ENCODE measurements at regions not wholly inside any gene's neighbourhood (a gene's known extent, or its start where the extent isn't known, plus 50 kb on each side); places are given as distances from the start of the nearest gene placed in this dataset.

DNA sequence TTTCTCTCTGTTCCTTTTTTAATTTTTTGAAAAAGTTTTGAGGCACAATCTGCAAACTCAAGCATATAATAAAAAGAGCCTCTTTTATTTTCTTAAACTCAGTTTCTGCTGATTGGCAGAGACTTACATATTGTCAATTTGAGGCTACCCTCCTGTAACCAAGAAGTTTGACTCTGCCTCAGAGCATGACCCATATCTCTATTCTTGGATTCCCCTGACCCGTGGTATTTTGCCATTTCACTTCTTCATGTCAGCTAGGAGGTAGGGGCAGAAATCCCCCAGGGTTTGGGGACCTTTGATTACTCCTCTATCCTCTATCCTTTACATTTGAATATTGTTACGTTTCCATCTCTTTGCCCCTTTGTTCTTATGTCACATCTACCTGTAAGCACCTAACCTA lies 479.1 kb upstream of the ALCAM start:
- no peak overlapping the region for H3K4me3 ChIP-seq (ENCODE audit: low read depth, low read length)
- TF ChIP-seq CTCF (IDR thresholded peaks at IDR 0.05; ENCODE audit: low read depth, low read length, missing control alignments) = no peak
- DNase-seq (ENCODE audit: low read depth) = no peak

- DNase-seq (ENCODE audit: low read depth) = no peak
- TF ChIP-seq CTCF (IDR thresholded peaks at IDR 0.05; ENCODE audit: low read depth, low read length, missing control alignments) = no peak
- no peak overlapping the region for H3K4me3 ChIP-seq (ENCODE audit: low read depth, low read length)
Observed at GRCh38 chr3:104892044-104892443, 474.7 kb upstream of the ALCAM start.

- H3K4me3 ChIP-seq (ENCODE audit: low read depth, low read length) = no peak overlapping the region
- no peak for DNase-seq (ENCODE audit: low read depth)
- TF ChIP-seq CTCF (IDR thresholded peaks at IDR 0.05; ENCODE audit: low read depth, low read length, missing control alignments) = no peak
Observed at GRCh38 chr3:104896624-104897023, 470.1 kb upstream of the ALCAM start.

- H3K4me3 ChIP-seq (ENCODE audit: low read depth, low read length) = no peak overlapping the region
- no peak for DNase-seq (ENCODE audit: low read depth)
- no peak for TF ChIP-seq CTCF (IDR thresholded peaks at IDR 0.05; ENCODE audit: low read depth, low read length, missing control alignments)
Observed at GRCh38 chr3:104901396-104901795, 465.3 kb upstream of the ALCAM start.

GRCh38 chr3:104903064-104903463 lies 463.6 kb upstream of the ALCAM start:
- DNase-seq (ENCODE audit: low read depth) = no peak
- TF ChIP-seq CTCF (IDR thresholded peaks at IDR 0.05; ENCODE audit: low read depth, low read length, missing control alignments) = no peak
- no peak overlapping the region for H3K4me3 ChIP-seq (ENCODE audit: low read depth, low read length)

- no peak for DNase-seq (ENCODE audit: low read depth)
- no peak overlapping the region for H3K4me3 ChIP-seq (ENCODE audit: low read depth, low read length)
- TF ChIP-seq CTCF (IDR thresholded peaks at IDR 0.05; ENCODE audit: low read depth, low read length, missing control alignments) = no peak
Observed at GRCh38 chr3:104906001-104906639, 460.6 kb upstream of the ALCAM start.

DNA sequence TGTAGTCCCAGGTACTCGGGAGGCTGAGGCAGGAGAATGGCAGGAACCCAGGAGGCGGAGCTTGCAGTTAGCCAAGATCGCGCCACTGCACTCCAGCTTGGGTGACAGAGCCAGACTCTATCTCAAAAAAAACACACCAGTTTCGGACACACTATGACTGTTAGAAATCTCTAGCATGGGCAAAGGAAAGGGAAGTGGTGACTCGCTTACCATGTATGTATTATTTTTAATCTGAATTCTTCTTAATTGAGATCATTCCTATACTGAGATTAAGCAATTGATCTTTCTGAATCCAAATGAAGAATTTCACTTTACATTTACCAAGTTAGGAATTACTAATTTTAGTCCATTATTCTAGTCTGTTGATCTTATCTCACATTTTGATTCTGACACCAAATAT lies 459.2 kb upstream of the ALCAM start:
- H3K4me3 ChIP-seq (ENCODE audit: low read depth, low read length) = no peak overlapping the region
- no peak for TF ChIP-seq CTCF (IDR thresholded peaks at IDR 0.05; ENCODE audit: low read depth, low read length, missing control alignments)
- no peak for DNase-seq (ENCODE audit: low read depth)

All from GM12864 (cell line).